ENCODE measurements at regions not wholly inside any gene's neighbourhood (a gene's known extent, or its start where the extent isn't known, plus 50 kb on each side); places are given as distances from the start of the nearest gene placed in this dataset.

GRCh38 chr9:108117306-108117705 is 627.7 kb upstream of the KLF4 start:
- DNase-seq: no peak

DNA sequence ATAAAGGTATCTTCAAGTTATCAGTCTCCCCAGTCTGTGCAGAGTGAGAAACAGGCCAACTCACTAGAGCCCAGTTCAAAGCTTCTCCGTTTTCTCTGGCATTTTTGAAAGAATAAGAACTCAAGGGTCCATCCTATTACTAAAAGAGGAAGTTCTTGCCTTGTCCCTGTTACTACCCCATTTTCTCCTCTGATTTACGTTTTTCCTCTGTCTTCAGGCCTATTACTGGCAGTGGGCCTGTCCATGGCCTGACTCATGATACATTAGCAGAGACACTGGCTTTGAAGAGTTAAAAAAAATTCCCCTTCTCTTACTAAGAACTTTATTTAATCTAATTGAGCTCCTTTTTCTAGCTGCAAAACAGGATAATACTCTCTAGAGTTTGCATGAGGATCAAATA is 624.0 kb upstream of the KLF4 start:
- DNase-seq: no peak

DNA sequence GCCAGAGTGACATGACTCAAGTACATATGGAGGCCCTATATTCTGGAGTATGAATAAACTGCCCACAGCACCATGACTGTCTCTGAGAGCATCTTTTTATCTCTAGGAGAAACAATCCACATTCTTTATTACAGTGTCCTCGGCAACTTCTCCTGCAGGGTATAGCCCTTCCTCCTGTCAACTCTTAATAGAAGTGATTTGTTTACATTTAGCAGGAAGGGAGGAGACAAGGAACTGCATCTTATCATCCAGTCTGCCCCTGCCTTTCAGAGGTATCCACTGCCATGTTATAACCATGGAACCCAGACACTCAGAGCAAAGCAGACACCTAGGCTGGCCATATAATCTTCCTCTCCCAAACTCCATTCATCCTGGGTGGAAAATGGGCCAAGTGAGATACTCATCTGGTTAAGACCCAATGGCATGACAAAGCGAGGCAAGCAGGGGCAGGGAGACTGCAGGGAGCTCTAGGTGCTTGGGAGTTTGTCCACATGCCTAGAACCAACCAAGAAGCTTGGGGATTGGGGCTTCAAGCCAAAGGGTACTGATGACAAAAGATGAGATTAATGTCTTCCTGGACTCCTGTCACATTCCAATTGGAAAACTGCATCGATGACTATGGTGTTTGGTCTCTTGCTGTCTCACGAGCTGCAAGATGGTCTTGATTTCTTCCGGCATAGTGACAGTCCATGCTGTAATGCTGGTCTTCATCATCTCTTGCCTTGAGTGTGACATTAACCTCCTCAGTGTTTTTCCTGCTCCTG is 620.5 kb upstream of the KLF4 start:
- no peak for DNase-seq

DNA sequence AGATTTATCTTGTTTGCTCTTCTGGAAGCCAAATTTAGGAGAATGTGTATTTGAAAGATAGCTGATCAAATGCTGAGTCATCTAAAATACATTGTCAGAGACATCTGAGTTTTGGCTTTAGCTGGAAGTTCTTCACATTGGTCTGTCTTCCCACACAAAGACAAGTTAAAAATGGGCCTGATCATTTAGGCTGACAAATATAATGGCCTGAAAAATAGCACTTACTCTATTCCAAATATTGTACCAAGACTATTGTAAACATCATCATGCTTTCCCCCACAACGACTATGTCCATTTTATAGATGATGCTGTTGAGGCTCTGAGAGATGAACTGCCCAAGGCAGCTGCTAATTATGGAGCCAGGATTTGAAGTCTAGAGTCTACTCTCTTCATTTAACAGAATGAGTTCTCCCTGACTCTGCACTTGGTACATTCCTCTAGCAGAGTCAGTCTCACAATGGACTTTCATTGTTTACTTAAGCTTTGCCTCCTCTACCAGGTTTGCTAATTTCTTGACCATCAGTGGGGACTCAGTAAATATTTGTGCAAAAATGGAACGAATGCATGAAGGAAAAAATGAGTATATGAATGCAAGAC is 619.4 kb upstream of the KLF4 start:
- DNase-seq: no peak

DNA sequence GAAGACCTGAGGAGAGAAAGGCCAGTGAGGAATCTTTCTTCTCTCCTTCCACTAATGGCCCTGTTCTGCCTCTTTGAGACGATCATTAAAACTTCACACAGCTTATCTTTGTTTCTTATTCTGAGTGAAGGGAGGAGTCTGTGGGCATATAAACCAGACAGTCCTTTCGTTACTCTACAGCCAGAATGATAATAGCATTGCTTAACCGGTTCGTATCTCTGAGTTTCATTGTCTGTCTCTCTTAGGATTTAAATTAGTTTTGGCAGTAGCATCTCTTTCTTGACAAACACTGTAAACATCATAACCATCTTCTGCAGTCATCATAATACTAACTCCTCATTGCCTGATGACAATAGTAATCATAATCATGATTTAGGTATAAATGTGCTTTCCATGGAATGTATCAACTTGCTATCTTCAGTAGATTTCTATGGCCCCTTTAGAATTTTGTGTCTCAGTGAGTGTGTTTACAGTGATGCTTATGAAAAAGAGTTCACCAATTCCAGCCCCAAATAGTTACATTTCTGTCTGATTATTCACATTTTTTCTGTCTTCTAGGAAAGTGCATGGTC is 618.8 kb upstream of the KLF4 start:
- DNase-seq: no peak

DNA sequence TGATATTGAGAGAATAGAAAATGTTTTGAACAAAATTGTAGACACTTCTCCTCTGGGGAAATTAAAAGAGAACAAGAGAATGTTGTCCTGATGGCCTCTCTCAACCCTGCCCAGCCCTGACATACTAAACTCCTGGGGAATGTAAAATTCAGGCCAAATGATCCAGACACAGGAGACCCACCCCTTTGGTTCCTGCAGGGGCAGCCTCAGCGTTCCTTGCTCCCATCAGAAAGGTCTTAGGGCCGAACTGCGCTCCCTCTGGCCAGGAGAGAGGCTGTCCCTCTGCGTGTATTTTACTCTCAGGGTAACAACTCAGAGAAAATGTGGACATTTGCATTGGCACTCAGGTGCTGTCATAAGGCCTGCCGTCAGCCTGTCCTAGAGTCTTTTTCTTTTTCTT is 616.3 kb upstream of the KLF4 start:
- DNase-seq: no peak

DNA sequence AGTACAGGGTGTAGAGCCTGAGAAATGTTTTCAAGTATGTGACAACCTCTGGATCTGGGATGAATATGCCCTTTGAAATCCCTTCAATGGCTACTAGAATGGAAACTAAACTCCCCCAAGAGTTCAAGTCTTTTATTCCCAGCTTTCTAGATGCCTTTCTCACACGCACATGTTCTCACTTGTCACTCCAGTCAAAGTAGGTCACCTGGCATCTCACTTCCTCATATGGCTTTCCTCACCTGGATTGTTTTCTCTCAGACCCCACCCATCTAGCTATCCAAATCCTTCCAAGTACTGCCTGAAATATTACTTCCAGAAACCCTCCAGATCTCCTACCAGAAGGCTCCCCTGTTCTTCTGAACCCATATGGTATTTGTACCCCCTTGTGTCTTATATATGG is 615.4 kb upstream of the KLF4 start:
- no peak for DNase-seq

DNA sequence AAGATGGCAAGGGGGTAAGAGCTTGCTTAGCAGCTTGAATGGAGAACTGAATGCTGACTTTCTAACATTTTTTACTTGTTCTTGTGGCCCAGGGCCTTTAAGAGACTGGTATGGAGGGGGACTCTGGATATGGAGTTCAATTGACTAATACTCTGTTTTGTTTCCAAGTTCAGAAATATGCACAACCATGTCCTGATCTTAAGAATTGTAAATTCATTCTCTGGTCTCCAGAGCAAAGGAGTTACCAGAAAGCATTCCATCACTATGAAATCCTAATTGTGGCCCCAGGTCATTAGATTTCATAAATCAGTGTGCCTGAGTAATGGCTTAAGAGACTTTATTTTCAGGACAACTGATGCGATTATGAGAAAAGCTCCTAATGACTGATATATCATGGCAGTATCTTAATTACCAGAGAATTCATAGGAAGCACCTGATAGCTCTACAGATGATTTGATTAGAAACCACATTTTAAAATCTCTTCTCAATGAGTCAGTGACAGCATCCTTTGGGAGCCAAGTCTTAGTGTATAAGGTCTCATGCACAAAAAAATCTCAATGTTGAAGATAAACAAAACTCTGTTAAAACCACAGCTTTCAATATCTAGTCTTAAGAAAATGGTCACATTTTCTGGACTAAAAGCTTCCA is 613.6 kb upstream of the KLF4 start:
- DNase-seq: no peak

DNA sequence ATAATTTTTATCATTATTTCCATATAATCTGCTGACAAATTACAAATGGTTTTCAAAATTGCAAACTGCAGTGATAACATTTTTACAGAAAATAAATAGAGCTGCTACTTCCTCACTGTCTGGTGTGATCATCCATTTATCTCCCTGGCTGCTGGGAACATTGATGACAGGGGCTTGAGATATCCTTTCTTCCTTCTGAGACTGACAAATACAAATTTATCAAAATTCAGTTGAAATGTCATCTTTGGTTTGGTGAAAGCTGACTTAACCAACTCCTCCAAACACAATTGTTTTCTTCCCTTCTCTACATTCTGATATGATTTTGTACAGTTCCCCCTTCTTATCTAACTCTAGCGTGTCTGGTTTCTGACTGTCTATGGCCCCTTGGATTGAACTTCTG is 611.8 kb upstream of the KLF4 start:
- DNase-seq: no peak

DNA sequence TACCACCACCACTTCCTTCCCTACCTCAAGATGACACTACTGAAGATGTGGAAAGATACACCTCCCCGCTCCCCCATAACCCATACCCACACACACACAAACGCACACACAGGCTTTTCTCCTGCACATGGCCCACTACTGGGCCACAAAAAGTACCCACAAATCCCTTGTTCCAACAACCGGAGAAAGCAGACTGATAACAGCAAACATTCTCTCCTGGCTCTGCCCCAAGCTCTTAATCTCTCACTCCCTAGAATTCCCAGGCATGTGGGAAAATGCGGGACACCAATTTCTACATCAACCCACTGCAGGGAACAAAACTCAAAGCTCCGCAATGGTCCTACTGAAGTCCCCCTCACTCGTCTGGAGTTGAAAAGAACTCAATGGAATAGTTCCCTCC is 611.0 kb upstream of the KLF4 start:
- no peak for DNase-seq

GRCh38 chr9:108099854-108100253 is 610.3 kb upstream of the KLF4 start:
- no peak for DNase-seq

- no peak for DNase-seq
Measured at GRCh38 chr9:108095496-108095895, 605.9 kb upstream of the KLF4 start.

DNA sequence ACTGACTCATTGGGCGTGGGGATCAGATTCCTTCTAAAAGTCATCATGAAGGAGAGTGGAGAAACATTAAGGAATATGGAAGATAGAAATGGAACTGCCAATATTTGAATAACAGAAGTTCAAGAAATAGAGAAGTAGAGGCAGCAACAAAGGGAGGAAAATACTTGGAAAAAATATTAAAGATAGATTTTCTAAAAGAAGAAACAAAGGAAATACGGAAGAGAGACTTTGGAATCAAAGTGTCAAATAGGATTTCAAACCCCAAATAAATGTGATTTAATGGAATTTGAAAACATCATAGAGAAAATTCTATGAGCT is 605.1 kb upstream of the KLF4 start:
- DNase-seq: no peak

DNA sequence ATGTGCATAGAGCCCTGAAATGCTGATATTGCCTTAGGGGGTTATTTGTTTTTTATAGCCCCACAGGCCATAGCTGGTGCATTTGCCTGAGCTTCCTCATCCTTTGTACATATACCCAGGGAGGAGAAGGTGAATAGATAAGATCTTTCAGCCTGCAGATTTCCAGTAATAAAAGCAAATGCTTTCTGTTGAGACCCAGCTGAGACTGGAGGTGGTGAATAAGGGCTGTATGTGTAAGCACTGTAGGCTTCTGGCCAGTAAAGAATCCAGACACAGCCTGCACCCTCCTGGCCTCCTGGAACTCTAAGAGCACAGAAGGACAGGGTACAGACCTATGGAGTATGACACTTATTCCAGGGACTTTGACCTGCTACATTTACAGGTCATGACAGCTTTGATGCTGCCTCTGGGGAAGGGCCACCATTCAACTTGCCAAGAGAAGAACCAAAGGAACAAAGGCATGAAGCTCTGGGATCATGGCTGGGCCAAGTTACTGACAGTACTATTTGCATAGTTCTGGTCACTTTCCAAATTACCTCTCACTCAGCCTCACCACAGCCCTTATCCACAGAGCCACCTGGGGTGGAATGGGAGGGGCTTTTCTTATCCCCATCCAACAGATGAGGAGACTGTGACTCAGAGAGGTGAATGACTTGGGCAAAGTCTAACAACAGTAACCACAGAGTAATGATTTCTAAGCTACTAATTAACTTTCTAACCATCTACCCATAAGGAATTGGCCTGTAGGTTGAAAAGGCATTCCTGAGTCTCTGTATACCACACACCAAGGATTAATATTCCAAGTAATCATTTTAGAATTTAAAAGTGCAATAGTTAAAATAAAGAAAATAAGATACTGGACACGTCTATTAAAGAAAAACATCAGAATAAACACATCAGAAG is 604.5 kb upstream of the KLF4 start:
- no peak for DNase-seq

- no peak for DNase-seq
Measured at GRCh38 chr9:108088916-108089315, 599.3 kb upstream of the KLF4 start.

GRCh38 chr9:108087781-108088180 is 598.2 kb upstream of the KLF4 start:
- no peak for DNase-seq

- DNase-seq: no peak
Measured at GRCh38 chr9:108086624-108087023, 597.1 kb upstream of the KLF4 start.

- no peak for DNase-seq
Measured at GRCh38 chr9:108085294-108085693, 595.7 kb upstream of the KLF4 start.

- DNase-seq: peak in 2 of 56 donors; percentile 2 to 18
Measured at GRCh38 chr9:108083796-108084352, 594.3 kb upstream of the KLF4 start.

DNA sequence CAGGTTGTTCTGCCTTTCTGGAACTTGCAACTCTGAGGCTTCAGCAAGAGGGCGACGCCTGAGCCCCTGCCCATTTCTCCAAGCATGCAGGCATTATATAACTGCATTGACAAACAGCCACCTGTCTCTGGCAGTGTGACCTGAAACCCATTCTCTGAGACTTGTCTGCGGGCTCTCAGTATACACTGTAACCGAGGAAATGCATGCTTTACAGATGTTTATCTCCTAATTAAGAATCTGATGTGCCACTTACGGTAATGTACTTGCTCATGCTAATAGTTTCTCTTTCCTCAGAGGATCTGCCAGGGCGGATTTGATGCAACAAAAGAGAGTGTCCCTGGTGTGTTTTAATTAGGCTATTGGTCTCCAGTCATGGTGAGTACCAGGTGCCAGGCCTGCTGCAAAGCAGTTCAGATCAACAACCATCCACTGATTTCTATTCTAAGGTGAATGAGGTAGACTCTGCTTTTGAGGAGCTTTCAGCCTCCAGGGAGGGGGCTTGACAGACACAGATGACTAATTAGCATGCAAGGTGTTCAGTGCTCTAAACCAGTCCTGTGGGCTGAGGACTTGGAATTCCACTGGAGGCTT is 593.7 kb upstream of the KLF4 start:
- no peak for DNase-seq

GRCh38 chr9:108081112-108081511 is 591.5 kb upstream of the KLF4 start:
- no peak for DNase-seq

Measured in amygdala (tissue), 56 donors.